Fibroblast of lung (primary cell): ENCODE measurements at regions not wholly inside any gene's neighbourhood (a gene's known extent, or its start where the extent isn't known, plus 50 kb on each side); places are given as distances from the start of the nearest gene placed in this dataset.

ENCODE experiments used
- DNase-seq, 2 donors: peaks; one replicate each; pipeline versions ENCODE4 v3.0.0 to v3.0.0-alpha.2; 2010; ENCODE audit warnings: low read depth in 2 of 2
- H2AFZ ChIP-seq: 2 replicates; pipeline ENCODE4 v1.5.1; 2012; ENCODE audit warnings: low read length, control low read depth, inconsistent platforms
- H3K27ac ChIP-seq: 2 replicates; pipeline ENCODE4 v1.5.1; 2011; ENCODE audit warnings: low read length, control low read depth; ENCODE audit not compliant: insufficient read depth
- H3K27me3 ChIP-seq: 2 replicates; pipeline ENCODE4 v1.5.1; 2011; ENCODE audit warnings: mild to moderate bottlenecking, low read length; ENCODE audit not compliant: control insufficient read depth, insufficient read depth
- H3K36me3 ChIP-seq: 2 replicates; pipeline ENCODE4 v1.5.1; 2011; ENCODE audit warnings: low read length; ENCODE audit not compliant: control insufficient read depth, insufficient read depth
- H3K4me1 ChIP-seq: 2 replicates; pipeline ENCODE4 v1.5.1; 2011; ENCODE audit warnings: low read length; ENCODE audit not compliant: control insufficient read depth, insufficient read depth; ENCODE audit errors: extremely low read depth
- H3K4me2 ChIP-seq: 2 replicates; pipeline ENCODE4 v1.5.1; 2011; ENCODE audit warnings: low read length, control low read depth; ENCODE audit not compliant: insufficient read depth; ENCODE audit errors: extremely low read depth
- H3K4me3 ChIP-seq, 4 experiments: fragments of 200-600 bp in 1 of 4; sonication (generic) in 1 of 4; replicated peaks in 1 of 4; 2 replicates each; pipeline ENCODE4 v1.5.1; 2011 to 2016; ENCODE audit warnings: low read length in 4 of 4, low read depth in 3 of 4, mild to moderate bottlenecking in 3 of 4, control low read depth in 2 of 4, inconsistent platforms in 1 of 4, mixed read lengths in 1 of 4; ENCODE audit not compliant: insufficient read depth in 1 of 4; ENCODE audit errors: control extremely low read depth in 1 of 4
- H3K79me2 ChIP-seq: 2 replicates; pipeline ENCODE4 v1.5.1; 2012; ENCODE audit warnings: mild to moderate bottlenecking, low read length, inconsistent platforms; ENCODE audit not compliant: control insufficient read depth, insufficient read depth
- H3K9ac ChIP-seq: 2 replicates; pipeline ENCODE4 v1.5.1; 2011; ENCODE audit warnings: mild to moderate bottlenecking, low read length, control low read depth; ENCODE audit not compliant: insufficient read depth
- H3K9me3 ChIP-seq: 2 replicates; pipeline ENCODE4 v1.5.1; 2012; ENCODE audit warnings: low read depth, low read length; ENCODE audit not compliant: control insufficient read depth, insufficient read depth
- H4K20me1 ChIP-seq: 2 replicates; pipeline ENCODE4 v1.5.1; 2011; ENCODE audit warnings: low read length; ENCODE audit not compliant: control insufficient read depth, insufficient read depth; ENCODE audit errors: extremely low read depth
- CTCF ChIP-seq, 2 donors: IDR thresholded peaks in 1 of 2; conservative IDR thresholded peaks in 1 of 2; 1 replicate in 1 of 2; 2 replicates in 1 of 2; pipeline ENCODE4 v1.5.1; 2011 to 2012; ENCODE audit warnings: low read length in 2 of 2, control low read depth in 1 of 2, inconsistent platforms in 1 of 2, low read depth in 1 of 2, mild to moderate bottlenecking in 1 of 2
- EZH2 ChIP-seq: IDR thresholded peaks from 2 replicates; pipeline ENCODE4 v1.5.1; 2012; ENCODE audit warnings: low read length, control low read depth, mild to moderate bottlenecking; ENCODE audit errors: missing control alignments

- Histone ChIP-seq H2AFZ (no peak overlapping the region), H3K9ac (no peak overlapping the region), H4K20me1 (no peaks in the 10 kb centered on the region), H3K4me2 (no peak overlapping the region), H3K36me3 (no peaks in the 10 kb centered on the region), H3K27me3 (no peaks in the 10 kb centered on the region), H3K4me1 (no peaks in the 10 kb centered on the region), H3K79me2 (no peaks in the 10 kb centered on the region), H3K4me3 (no peak overlapping the region), H3K27ac (no peak overlapping the region), H3K9me3 (no peaks in the 10 kb centered on the region)
- TF ChIP-seq EZH2 (no peak), CTCF (conservative IDR thresholded peaks at IDR 0.05 in 1 of 2, IDR thresholded peaks at IDR 0.05 in 1 of 2; ENCODE audit: low read depth in 1 of 2, low read length in 2 of 2) (no peak)
- DNase-seq = peak in 1 of 2 donors; percentile 56
Observed at GRCh38 chr12:46892887-46893286, 67.1 kb upstream of the SLC38A4 start.

GRCh38 chr12:46893434-46893833 is 67.6 kb upstream of the SLC38A4 start:
- no peak overlapping the region for H3K4me3 ChIP-seq
- TF ChIP-seq EZH2 = no peak
- no peak for TF ChIP-seq CTCF (conservative IDR thresholded peaks at IDR 0.05 in 1 of 2, IDR thresholded peaks at IDR 0.05 in 1 of 2; ENCODE audit: low read depth in 1 of 2, low read length in 2 of 2)
- no peak overlapping the region for H3K27ac ChIP-seq
- H3K79me2 ChIP-seq = no peaks in the 10 kb centered on the region
- no peaks in the 10 kb centered on the region for H4K20me1 ChIP-seq
- no peak overlapping the region for H2AFZ ChIP-seq
- no peak overlapping the region for H3K4me2 ChIP-seq
- H3K36me3 ChIP-seq = no peaks in the 10 kb centered on the region
- no peaks in the 10 kb centered on the region for H3K27me3 ChIP-seq
- H3K9me3 ChIP-seq = no peaks in the 10 kb centered on the region
- no peaks in the 10 kb centered on the region for H3K4me1 ChIP-seq
- DNase-seq = no peak
- H3K9ac ChIP-seq = no peak overlapping the region

- Histone ChIP-seq H2AFZ (no peak overlapping the region), H3K9ac (no peak overlapping the region), H3K27ac (no peak overlapping the region), H3K9me3 (no peaks in the 10 kb centered on the region), H4K20me1 (no peaks in the 10 kb centered on the region), H3K4me3 (no peak overlapping the region), H3K79me2 (no peaks in the 10 kb centered on the region), H3K4me2 (no peak overlapping the region), H3K4me1 (no peaks in the 10 kb centered on the region), H3K27me3 (no peaks in the 10 kb centered on the region), H3K36me3 (no peaks in the 10 kb centered on the region)
- TF ChIP-seq EZH2 (no peak), CTCF (conservative IDR thresholded peaks at IDR 0.05 in 1 of 2, IDR thresholded peaks at IDR 0.05 in 1 of 2; ENCODE audit: low read depth in 1 of 2, low read length in 2 of 2) (no peak)
- no peak for DNase-seq
Observed at GRCh38 chr12:46895726-46896125, 69.9 kb upstream of the SLC38A4 start.
